Erythroblast (primary cell): ENCODE measurements at regions not wholly inside any gene's neighbourhood (a gene's known extent, or its start where the extent isn't known, plus 50 kb on each side); places are given as distances from the start of the nearest gene placed in this dataset.
"Not testable (repeated sequence)": the region's sequence is repeated elsewhere in the genome, so short reads cannot be mapped to it uniquely, and the experiment has no call there.

Source experiments
- DNase-seq, 2 experiments: peaks; one replicate each; lab custom pipeline; 2025; lab: John Stamatoyannopoulos, UW
- GATA1 ChIP-seq: IDR thresholded peaks from 2 replicates; pipeline ENCODE4 v1.6.1; 2011; ENCODE audit warnings: low read depth, mild to moderate bottlenecking, control low read depth, low read length, moderate library complexity
- POLR2A ChIP-seq: IDR thresholded peaks from 2 replicates; pipeline ENCODE4 v1.6.1; 2011; ENCODE audit warnings: mild to moderate bottlenecking, low read length

- TF ChIP-seq GATA1 (no peak), POLR2A (no peak)
These were observed 53.0 kb downstream of the ACTBL2 start for GRCh38 chr5:57429513-57430120.

GRCh38 chr5:57429021-57429420, 53.6 kb downstream of the ACTBL2 start:
- DNase-seq, result not testable (repeated sequence)

More at GRCh38 chr5:57429513-57430120, 53.0 kb downstream of the ACTBL2 start:
- no peak for DNase-seq

GRCh38 chr5:57422993-57423392, 59.6 kb downstream of the ACTBL2 start:
- TF ChIP-seq POLR2A (no peak), GATA1 (no peak)
- no peak for DNase-seq

- no peak for TF ChIP-seq GATA1
- TF ChIP-seq POLR2A, result no peak
- no peak for DNase-seq
These were observed 60.3 kb downstream of the ACTBL2 start for GRCh38 chr5:57422341-57422740.

GRCh38 chr5:57420801-57421200, 61.8 kb downstream of the ACTBL2 start:
- no peak for DNase-seq
- TF ChIP-seq GATA1, result no peak
- TF ChIP-seq POLR2A, result no peak

GRCh38 chr5:57417971-57418370, 64.6 kb downstream of the ACTBL2 start:
- DNase-seq, result no peak
- TF ChIP-seq GATA1 (no peak), POLR2A (no peak)

GRCh38 chr5:57417320-57417719, 65.3 kb downstream of the ACTBL2 start:
- TF ChIP-seq POLR2A, result no peak
- no peak for TF ChIP-seq GATA1
- DNase-seq, result no peak

DNA sequence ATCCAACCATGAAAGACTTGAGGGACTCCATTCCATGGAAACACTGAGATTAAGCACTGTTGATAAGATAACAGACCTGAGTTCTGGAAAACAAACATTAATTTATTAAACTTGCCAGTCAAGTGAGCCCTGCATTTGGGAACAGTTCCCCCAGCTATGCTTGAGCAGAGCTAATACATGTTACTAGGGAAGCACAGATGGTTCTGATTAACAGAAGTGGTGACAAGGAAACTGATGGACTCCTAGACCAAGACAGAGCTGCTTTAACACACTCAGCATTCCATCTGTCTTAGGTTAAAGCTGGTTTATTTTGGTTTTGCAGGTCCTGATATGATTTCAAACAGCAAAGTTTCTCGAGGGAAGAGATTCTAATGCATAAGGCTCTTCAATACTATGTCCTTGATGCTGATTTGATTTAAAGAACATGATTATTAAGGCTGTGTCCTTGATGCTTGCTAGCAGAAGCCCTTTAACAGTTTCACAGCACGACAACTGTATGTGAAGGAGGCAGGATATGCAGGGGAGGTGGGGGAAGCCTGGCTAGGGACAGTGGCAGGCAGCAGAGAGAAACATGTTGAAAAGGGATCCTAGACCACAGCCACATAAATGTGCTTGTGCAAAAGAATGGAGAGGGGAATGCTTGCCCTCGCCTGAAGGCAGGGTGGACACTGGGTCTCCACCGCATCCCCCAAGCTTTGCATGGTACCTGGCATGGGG, 66.2 kb downstream of the ACTBL2 start:
- DNase-seq, result no peak
- TF ChIP-seq GATA1, result no peak
- TF ChIP-seq POLR2A, result no peak

DNA sequence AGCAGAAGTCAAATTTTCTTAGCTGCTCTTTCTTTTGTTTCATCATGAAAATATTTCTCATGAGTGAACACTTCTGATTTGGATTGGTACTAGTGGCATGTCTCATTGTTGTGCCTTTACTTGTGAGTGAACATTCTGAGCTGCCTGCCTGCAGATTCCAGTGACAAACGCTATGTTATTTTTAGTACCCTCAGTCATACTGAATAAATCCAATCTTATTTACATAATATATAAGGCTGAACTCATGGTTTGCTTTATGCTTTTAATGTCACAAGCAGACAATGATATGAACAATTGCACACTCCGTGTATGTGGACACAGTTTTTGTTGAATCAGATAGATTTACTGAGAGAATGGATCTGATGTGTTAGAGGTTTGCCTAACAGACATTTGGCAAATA, 67.8 kb downstream of the ACTBL2 start:
- no peak for DNase-seq
- TF ChIP-seq POLR2A, result no peak
- TF ChIP-seq GATA1, result no peak

DNA sequence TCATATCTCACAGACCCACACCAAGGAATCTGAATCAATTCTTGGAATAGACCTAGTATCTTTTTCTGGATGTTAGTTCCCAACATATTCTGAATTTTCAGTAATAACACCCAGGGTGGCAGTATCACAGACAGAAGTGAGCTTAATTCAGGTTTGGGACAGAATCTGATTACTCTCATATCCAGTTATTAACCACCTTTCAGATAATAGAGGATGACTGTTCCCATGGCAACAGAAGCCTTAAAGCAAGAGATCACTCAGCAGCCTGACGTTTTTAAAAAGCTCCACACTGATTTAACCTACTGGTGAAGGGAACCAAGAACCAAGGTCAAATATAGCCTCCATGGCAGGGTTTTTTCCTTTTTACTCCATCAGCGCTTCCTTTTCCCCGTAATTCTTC, 68.4 kb downstream of the ACTBL2 start:
- DNase-seq, result no peak
- TF ChIP-seq POLR2A (no peak), GATA1 (no peak)

DNA sequence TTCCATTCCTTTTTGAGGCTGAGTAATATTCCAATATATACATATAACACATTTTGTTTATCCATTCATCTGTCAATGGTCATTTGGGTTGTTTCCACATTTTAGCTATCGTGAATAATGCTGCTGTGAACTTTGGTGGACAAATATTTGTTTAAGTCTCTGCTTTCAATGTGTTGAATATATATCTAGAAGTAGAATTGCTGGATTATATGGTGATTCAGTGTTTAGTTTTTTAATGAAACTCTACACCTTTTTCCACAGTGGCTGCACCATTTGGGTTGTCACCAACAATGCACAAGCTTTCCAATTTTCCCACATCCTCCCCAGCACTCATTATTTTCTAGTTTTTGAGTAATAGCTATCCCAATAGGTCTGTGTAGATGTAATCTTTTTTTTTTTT, 69.5 kb downstream of the ACTBL2 start:
- TF ChIP-seq GATA1 (no peak), POLR2A (no peak)
- no peak for DNase-seq

DNA sequence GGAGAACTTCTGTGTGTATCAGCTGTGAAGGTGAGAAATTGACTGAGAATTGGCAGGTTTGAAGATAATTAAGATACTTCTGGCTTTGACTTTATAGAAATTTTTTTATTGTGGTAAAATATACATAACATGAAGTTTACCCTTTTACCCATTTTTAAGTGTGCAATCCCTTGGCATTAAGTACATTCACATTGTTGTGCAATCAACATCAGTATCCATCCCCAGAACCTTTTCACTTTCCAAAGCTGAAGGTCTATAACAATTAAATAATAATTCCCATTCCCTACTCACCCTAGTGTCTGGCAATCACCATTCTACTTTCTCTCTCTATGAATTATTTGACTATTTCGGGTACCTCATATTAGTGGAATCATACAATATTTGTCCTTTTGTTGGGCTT, 69.9 kb downstream of the ACTBL2 start:
- TF ChIP-seq POLR2A, result no peak
- no peak for TF ChIP-seq GATA1
- DNase-seq, result no peak

GRCh38 chr5:57411982-57412381, 70.6 kb downstream of the ACTBL2 start:
- TF ChIP-seq POLR2A (no peak), GATA1 (no peak)
- no peak for DNase-seq

DNA sequence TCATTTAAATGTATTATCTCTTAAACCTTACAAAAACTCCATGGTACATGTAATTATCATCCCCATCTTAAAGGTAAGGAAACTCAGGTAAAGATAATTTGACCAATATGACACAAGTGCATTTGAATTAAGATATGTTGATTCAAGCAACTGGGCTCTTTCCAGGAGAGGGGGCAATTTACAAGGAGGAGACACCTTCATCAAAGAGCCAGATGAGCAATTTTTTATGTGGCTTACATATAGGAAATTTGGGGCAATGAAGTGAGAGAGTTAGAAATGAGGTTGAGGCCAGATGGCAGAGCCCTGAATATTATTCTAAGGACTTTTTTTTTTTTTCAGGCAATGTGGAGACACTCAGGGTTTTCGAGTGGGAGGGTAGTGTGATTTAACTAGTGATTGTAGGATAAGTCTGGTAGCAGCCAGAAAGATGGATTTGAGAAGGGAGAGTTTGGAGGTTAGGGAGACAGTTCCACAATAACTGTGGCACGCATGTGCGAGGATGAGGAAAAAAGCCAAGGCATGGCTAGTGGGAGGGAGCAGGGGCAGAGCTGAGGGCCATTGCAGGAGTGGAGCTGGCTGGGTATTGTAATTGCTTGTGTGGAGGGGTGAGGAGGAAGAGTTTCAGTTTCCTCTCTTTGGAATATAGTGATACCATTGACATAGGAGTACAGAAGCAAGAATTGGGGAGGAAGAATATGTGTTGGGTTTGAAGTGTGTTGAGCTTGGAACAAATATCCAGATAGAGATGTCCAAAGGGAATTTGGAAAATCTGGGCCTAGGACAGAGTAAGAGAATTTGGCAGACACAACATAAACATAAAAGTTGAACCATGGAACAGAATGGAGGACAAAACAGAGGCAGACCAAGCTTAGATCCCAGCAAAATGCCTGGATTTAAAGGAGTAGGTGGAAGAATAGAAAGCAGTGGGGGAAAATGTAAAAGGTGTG, 72.0 kb downstream of the ACTBL2 start:
- no peak for DNase-seq
- TF ChIP-seq GATA1 (no peak), POLR2A (no peak)
